ENCODE measurements at regions not wholly inside any gene's neighbourhood (a gene's known extent, or its start where the extent isn't known, plus 50 kb on each side); places are given as distances from the start of the nearest gene placed in this dataset.

- no peak for DNase-seq (ENCODE audit: low spot score)
These were observed 200.7 kb upstream of the PIK3C3 start for GRCh38 chr18:41754332-41754731.

GRCh38 chr18:41753826-41754225, 201.2 kb upstream of the PIK3C3 start:
- DNase-seq (ENCODE audit: low spot score) = no peak

GRCh38 chr18:41752826-41753225, 202.2 kb upstream of the PIK3C3 start:
- no peak for DNase-seq (ENCODE audit: low spot score)

- DNase-seq (ENCODE audit: low spot score) = no peak
These were observed 203.4 kb upstream of the PIK3C3 start for GRCh38 chr18:41751652-41752051.

GRCh38 chr18:41751161-41751560, 203.9 kb upstream of the PIK3C3 start:
- DNase-seq (ENCODE audit: low spot score) = no peak

- no peak for DNase-seq (ENCODE audit: low spot score)
These were observed 207.3 kb upstream of the PIK3C3 start for GRCh38 chr18:41747723-41748242.

GRCh38 chr18:41745166-41746049, 209.6 kb upstream of the PIK3C3 start:
- DNase-seq (ENCODE audit: low spot score) = peak; percentile 39

- no peak for DNase-seq (ENCODE audit: low spot score)
These were observed 210.5 kb upstream of the PIK3C3 start for GRCh38 chr18:41744421-41745030.

- DNase-seq (ENCODE audit: low spot score) = no peak
These were observed 217.8 kb upstream of the PIK3C3 start for GRCh38 chr18:41737218-41737617.

GRCh38 chr18:41734917-41735316, 220.1 kb upstream of the PIK3C3 start:
- DNase-seq (ENCODE audit: low spot score) = no peak

- no peak for DNase-seq (ENCODE audit: low spot score)
These were observed 222.7 kb upstream of the PIK3C3 start for GRCh38 chr18:41732356-41732755.

- no peak for DNase-seq (ENCODE audit: low spot score)
These were observed 223.2 kb upstream of the PIK3C3 start for GRCh38 chr18:41731884-41732283.

- no peak for DNase-seq (ENCODE audit: low spot score)
These were observed 230.8 kb upstream of the PIK3C3 start for GRCh38 chr18:41724195-41724594.

GRCh38 chr18:41721103-41721790, 233.8 kb upstream of the PIK3C3 start:
- DNase-seq (ENCODE audit: low spot score) = no peak

GRCh38 chr18:41720226-41720625, 234.8 kb upstream of the PIK3C3 start:
- DNase-seq (ENCODE audit: low spot score) = no peak

GRCh38 chr18:41719808-41720207, 235.2 kb upstream of the PIK3C3 start:
- no peak for DNase-seq (ENCODE audit: low spot score)

- DNase-seq (ENCODE audit: low spot score) = no peak
These were observed 240.2 kb upstream of the PIK3C3 start for GRCh38 chr18:41714872-41715271.

- no peak for DNase-seq (ENCODE audit: low spot score)
These were observed 240.8 kb upstream of the PIK3C3 start for GRCh38 chr18:41713969-41714825.

GRCh38 chr18:41706301-41706700, 248.7 kb upstream of the PIK3C3 start:
- no peak for DNase-seq (ENCODE audit: low spot score)

GRCh38 chr18:41703744-41704530, 251.1 kb upstream of the PIK3C3 start:
- DNase-seq (ENCODE audit: low spot score) = no peak

GRCh38 chr18:41700416-41700815, 254.6 kb upstream of the PIK3C3 start:
- DNase-seq (ENCODE audit: low spot score) = no peak

All from HT-29 (cell line).